ENCODE measurements at regions not wholly inside any gene's neighbourhood (a gene's known extent, or its start where the extent isn't known, plus 50 kb on each side); places are given as distances from the start of the nearest gene placed in this dataset.

DNA sequence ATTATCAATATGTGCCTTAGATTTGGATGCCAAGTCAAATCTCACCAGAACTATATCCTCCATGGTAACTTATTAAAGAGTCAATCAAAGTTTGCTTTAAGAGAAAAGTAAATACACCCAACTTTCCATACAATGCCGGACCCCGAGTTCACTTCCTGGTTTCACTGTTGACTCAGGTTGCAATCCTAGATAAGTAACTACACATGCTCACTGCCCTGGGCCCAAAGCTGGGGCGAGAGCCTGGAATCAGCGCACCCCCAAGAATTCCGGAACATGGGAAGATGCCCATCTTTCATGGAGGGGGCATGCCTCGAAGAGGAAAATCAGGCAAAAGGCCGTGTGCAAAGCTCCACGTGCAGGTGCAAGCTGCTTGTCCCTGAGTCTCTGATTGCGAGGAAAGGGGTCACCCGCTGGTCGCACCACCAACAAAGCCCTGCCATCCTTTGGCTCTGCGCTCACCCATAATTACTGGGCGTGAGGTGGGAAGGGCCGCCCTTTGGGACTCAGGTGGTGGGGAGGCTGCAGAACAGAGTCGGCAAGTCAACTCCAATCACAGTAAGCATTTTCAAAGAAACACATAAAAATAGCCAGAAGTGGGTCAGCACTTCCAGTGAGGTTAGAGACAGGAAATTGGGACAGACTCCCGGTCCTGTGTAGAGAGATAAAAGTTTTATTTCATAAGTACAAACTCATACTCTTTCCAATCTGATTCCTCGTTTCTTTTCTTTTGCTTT, 167.7 kb downstream of the TOMM20 start (continued):
- TF ChIP-seq SMARCB1 (IDR thresholded peaks at IDR 0.05; ENCODE audit: insufficient read length, low read depth) (no peak), HDAC3 (IDR thresholded peaks at IDR 0.05; ENCODE audit: borderline replicate concordance, partially characterized antibody) (peak; percentile 32), TCFL5 (CRISPR knock-in tag; conservative IDR thresholded peaks at IDR 0.05) (no peak), SMARCA4 (IDR thresholded peaks at IDR 0.05) (peak; percentile 44; the same call in 1 of the 2 replicates), PYGO2 (tag; IDR thresholded peaks at IDR 0.05) (peak; percentile 24; the same call in 1 of the 2 replicates), ZNF551 (CRISPR knock-in tag; IDR thresholded peaks at IDR 0.05) (no peak), HDAC1 (IDR thresholded peaks at IDR 0.05) (0 out of 4 replicates have a peak, but pooled peaks of 1 of the 2 experiments have one; percentile 22), ZNF3 (CRISPR knock-in tag; IDR thresholded peaks at IDR 0.05) (no peak), POLR3G (IDR thresholded peaks at IDR 0.05; ENCODE audit: extremely low read depth, insufficient read length, insufficient replicate concordance) (no peak), HDAC2 (IDR thresholded peaks at IDR 0.05) (0 out of 2 replicates have a peak, but pooled peaks have one; percentile 28), CCNT2 (IDR thresholded peaks at IDR 0.05; ENCODE audit: borderline replicate concordance, extremely low read depth, insufficient read length, low read depth, low read length) (no peak), POLR2AphosphoS2 (IDR thresholded peaks at IDR 0.05; ENCODE audit: low read length) (no peak), XRCC5 (IDR thresholded peaks at IDR 0.05; ENCODE audit: low read depth, low read length) (no peak), ZSCAN29 (IDR thresholded peaks at IDR 0.05) (no peak), CREB1 (IDR thresholded peaks at IDR 0.05) (no peak), CREB1 (CRISPR knock-in tag; IDR thresholded peaks at IDR 0.05) (no peak), SMARCC2 (IDR thresholded peaks at IDR 0.05; ENCODE audit: low read depth) (no peak), MCM5 (IDR thresholded peaks at IDR 0.05; ENCODE audit: low read depth) (no peak), CHCHD3 (CRISPR knock-in tag; IDR thresholded peaks at IDR 0.05) (no peak), BMI1 (IDR thresholded peaks at IDR 0.05; ENCODE audit: low read length) (no peak)
- TF ChIP-seq, protein P1, sequence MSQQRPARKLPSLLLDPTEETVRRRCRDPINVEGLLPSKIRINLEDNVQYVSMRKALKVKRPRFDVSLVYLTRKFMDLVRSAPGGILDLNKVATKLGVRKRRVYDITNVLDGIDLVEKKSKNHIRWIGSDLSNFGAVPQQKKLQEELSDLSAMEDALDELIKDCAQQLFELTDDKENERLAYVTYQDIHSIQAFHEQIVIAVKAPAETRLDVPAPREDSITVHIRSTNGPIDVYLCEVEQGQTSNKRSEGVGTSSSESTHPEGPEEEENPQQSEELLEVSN (IDR thresholded peaks at IDR 0.05; ENCODE audit: borderline replicate concordance in 1 of 2, extremely low read depth in 1 of 2, insufficient read depth in 1 of 2, insufficient read length in 1 of 2, low read depth in 1 of 2, low read length in 1 of 2, poor library complexity in 1 of 2, severe bottlenecking in 1 of 2) = peak in 1 of 2 experiments; percentile 27
- TF ChIP-seq, protein P2, sequence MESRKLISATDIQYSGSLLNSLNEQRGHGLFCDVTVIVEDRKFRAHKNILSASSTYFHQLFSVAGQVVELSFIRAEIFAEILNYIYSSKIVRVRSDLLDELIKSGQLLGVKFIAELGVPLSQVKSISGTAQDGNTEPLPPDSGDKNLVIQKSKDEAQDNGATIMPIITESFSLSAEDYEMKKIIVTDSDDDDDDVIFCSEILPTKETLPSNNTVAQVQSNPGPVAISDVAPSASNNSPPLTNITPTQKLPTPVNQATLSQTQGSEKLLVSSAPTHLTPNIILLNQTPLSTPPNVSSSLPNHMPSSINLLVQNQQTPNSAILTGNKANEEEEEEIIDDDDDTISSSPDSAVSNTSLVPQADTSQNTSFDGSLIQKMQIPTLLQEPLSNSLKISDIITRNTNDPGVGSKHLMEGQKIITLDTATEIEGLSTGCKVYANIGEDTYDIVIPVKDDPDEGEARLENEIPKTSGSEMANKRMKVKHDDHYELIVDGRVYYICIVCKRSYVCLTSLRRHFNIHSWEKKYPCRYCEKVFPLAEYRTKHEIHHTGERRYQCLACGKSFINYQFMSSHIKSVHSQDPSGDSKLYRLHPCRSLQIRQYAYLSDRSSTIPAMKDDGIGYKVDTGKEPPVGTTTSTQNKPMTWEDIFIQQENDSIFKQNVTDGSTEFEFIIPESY (CRISPR knock-in tag; IDR thresholded peaks at IDR 0.05) = 0 out of 2 replicates have a peak, but pooled peaks have one; percentile 16
- TF ChIP-seq, protein P3, sequence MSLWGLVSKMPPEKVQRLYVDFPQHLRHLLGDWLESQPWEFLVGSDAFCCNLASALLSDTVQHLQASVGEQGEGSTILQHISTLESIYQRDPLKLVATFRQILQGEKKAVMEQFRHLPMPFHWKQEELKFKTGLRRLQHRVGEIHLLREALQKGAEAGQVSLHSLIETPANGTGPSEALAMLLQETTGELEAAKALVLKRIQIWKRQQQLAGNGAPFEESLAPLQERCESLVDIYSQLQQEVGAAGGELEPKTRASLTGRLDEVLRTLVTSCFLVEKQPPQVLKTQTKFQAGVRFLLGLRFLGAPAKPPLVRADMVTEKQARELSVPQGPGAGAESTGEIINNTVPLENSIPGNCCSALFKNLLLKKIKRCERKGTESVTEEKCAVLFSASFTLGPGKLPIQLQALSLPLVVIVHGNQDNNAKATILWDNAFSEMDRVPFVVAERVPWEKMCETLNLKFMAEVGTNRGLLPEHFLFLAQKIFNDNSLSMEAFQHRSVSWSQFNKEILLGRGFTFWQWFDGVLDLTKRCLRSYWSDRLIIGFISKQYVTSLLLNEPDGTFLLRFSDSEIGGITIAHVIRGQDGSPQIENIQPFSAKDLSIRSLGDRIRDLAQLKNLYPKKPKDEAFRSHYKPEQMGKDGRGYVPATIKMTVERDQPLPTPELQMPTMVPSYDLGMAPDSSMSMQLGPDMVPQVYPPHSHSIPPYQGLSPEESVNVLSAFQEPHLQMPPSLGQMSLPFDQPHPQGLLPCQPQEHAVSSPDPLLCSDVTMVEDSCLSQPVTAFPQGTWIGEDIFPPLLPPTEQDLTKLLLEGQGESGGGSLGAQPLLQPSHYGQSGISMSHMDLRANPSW (CRISPR knock-in tag; IDR thresholded peaks at IDR 0.05) = no peak

All from K562 (cell line).